ENCODE measurements at regions not wholly inside any gene's neighbourhood (a gene's known extent, or its start where the extent isn't known, plus 50 kb on each side); places are given as distances from the start of the nearest gene placed in this dataset.

- TF ChIP-seq CTCF (IDR thresholded peaks at IDR 0.05): no peak
- no peak for TF ChIP-seq POLR2A (IDR thresholded peaks at IDR 0.05)
Measured at GRCh38 chr6:170093658-170094596, 197.0 kb downstream of the DLL1 start.
